ENCODE measurements at regions not wholly inside any gene's neighbourhood (a gene's known extent, or its start where the extent isn't known, plus 50 kb on each side); places are given as distances from the start of the nearest gene placed in this dataset.
"Not testable (repeated sequence)": the region's sequence is repeated elsewhere in the genome, so short reads cannot be mapped to it uniquely, and the experiment has no call there.

DNA sequence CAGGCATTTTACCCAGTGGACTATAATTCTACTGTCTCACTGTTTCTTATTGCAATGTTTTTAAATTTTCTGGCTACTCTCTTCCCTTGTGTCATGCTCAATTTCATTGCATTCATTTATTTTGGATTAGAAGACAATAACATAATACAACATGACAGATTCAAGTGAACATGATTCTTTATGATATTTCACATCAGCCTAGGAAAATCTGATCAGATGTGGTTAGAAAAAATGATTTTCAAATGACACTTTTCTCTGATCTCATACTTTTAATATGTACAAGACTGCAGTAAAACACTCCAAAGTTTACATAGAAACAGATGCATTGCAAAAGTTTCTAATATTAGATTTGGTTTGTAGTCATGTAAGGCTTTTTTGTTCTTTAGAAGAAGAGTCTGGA lies 586.0 kb downstream of the ACTRT1 start:
- intact Hi-C loops (cut with micrococcal nuclease), result no loop called here
- DNase-seq, result no peak
- no peak for ATAC-seq

- ATAC-seq, result no peak
- intact Hi-C loops (cut with micrococcal nuclease), result no loop called here
These were observed 592.4 kb downstream of the ACTRT1 start for GRCh38 chrX:127459790-127460189.

GRCh38 chrX:127457161-127457560 lies 595.0 kb downstream of the ACTRT1 start:
- no peak for ATAC-seq
- DNase-seq, result no peak
- intact Hi-C loops (cut with micrococcal nuclease), result no loop called here

More at GRCh38 chrX:127459790-127460189, 592.4 kb downstream of the ACTRT1 start:
- no peak for DNase-seq

DNA sequence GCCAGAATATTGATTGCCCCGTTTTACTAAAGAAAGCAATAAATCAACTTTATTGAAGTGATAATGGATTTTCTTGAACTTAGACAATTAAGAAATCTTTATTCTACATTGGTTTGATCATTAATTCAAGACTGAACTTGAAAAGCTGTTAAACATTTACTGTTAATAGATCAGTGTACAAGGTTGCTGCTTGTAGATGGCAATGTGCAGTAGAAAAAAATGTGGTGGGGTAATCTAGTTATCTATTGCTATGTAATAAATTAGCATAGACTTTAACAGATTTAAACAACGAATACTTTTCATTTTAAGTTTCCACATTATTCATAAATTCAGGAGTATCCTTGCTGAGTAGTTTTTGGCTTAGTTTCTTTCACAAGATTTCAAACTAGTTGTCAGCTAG lies 612.5 kb downstream of the ACTRT1 start:
- ATAC-seq, result no peak
- DNase-seq, result no peak
- intact Hi-C loops (cut with micrococcal nuclease), result no loop called here

GRCh38 chrX:127405946-127406345 lies 586.4 kb downstream of the PRR32 start:
- ATAC-seq (no peak), DNase-seq (no peak)
- intact Hi-C loops (cut with micrococcal nuclease), result no loop called here

GRCh38 chrX:127404161-127404560 lies 584.6 kb downstream of the PRR32 start:
- no peak for ATAC-seq
- intact Hi-C loops (cut with micrococcal nuclease), result no loop called here
- DNase-seq, result no peak

GRCh38 chrX:127400231-127400630 lies 580.7 kb downstream of the PRR32 start:
- ATAC-seq; intact Hi-C loops (cut with micrococcal nuclease); DNase-seq: not testable (repeated sequence)

DNA sequence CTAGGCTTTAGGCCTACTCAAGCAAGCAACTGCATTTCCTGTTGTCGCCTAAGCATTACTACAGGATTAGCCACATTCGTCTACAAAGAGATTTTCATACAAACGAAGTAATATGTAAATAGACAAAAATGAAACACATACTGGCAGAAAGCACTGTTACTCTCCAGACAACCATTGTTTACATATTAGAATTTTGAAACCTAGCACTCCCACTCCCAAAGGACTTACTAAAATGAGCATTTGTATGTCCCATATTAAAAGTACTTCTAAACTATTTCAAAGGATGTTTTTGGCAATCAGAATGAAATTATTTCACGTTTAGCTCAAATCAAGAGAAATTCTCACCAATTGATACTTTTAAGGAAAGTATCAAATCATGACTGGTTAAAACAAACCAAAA lies 570.8 kb downstream of the PRR32 start:
- ATAC-seq (no peak), DNase-seq (no peak)
- intact Hi-C loops (cut with micrococcal nuclease), result no loop called here

GRCh38 chrX:127389900-127390299 lies 570.4 kb downstream of the PRR32 start:
- ATAC-seq (no peak), DNase-seq (no peak)
- intact Hi-C loops (cut with micrococcal nuclease), result no loop called here

Measured in left ventricle myocardium superior (tissue), 1 donor.